ENCODE measurements at regions not wholly inside any gene's neighbourhood (a gene's known extent, or its start where the extent isn't known, plus 50 kb on each side); places are given as distances from the start of the nearest gene placed in this dataset.

- no peak overlapping the region for H3K4me3 ChIP-seq (ENCODE audit: low read depth, low read length)
- no peaks in the 10 kb centered on the region for H3K36me3 ChIP-seq
- no peak for TF ChIP-seq CTCF (IDR thresholded peaks at IDR 0.05; ENCODE audit: low read depth, low read length)
- no peak for DNase-seq
- H3K27me3 ChIP-seq (ENCODE audit: insufficient read depth, low read depth, severe bottlenecking): no peaks in the 10 kb centered on the region
- H3K27ac ChIP-seq: no peak overlapping the region
- no peaks in the 10 kb centered on the region for H3K9me3 ChIP-seq (ENCODE audit: severe bottlenecking)
Measured at GRCh38 chr14:47763188-47763854, 87.9 kb upstream of the MDGA2 start.

- H3K36me3 ChIP-seq: no peaks in the 10 kb centered on the region
- H3K9me3 ChIP-seq (ENCODE audit: severe bottlenecking): no peaks in the 10 kb centered on the region
- DNase-seq: no peak
- H3K27me3 ChIP-seq (ENCODE audit: insufficient read depth, low read depth, severe bottlenecking): no peaks in the 10 kb centered on the region
- H3K4me3 ChIP-seq (ENCODE audit: low read depth, low read length): no peak overlapping the region
- no peak overlapping the region for H3K27ac ChIP-seq
- no peak for TF ChIP-seq CTCF (IDR thresholded peaks at IDR 0.05; ENCODE audit: low read depth, low read length)
Measured at GRCh38 chr14:47746986-47747385, 71.6 kb upstream of the MDGA2 start.

GRCh38 chr14:47744155-47744554 lies 68.8 kb upstream of the MDGA2 start:
- Histone ChIP-seq H3K9me3 (ENCODE audit: severe bottlenecking) (no peaks in the 10 kb centered on the region), H3K27me3 (ENCODE audit: insufficient read depth, low read depth, severe bottlenecking) (no peaks in the 10 kb centered on the region), H3K4me3 (ENCODE audit: low read depth, low read length) (no peak overlapping the region), H3K36me3 (no peaks in the 10 kb centered on the region), H3K27ac (no peak overlapping the region)
- no peak for DNase-seq
- no peak for TF ChIP-seq CTCF (IDR thresholded peaks at IDR 0.05; ENCODE audit: low read depth, low read length)

GRCh38 chr14:47739541-47739940 lies 64.1 kb upstream of the MDGA2 start:
- no peak overlapping the region for H3K27ac ChIP-seq
- no peaks in the 10 kb centered on the region for H3K27me3 ChIP-seq (ENCODE audit: insufficient read depth, low read depth, severe bottlenecking)
- DNase-seq: no peak
- H3K9me3 ChIP-seq (ENCODE audit: severe bottlenecking): no peaks in the 10 kb centered on the region
- TF ChIP-seq CTCF (IDR thresholded peaks at IDR 0.05; ENCODE audit: low read depth, low read length): no peak
- no peak overlapping the region for H3K4me3 ChIP-seq (ENCODE audit: low read depth, low read length)
- no peaks in the 10 kb centered on the region for H3K36me3 ChIP-seq

GRCh38 chr14:47730296-47730695 lies 54.9 kb upstream of the MDGA2 start:
- no peak for DNase-seq
- Histone ChIP-seq H3K9me3 (ENCODE audit: severe bottlenecking) (no peaks in the 10 kb centered on the region), H3K4me3 (ENCODE audit: low read depth, low read length) (no peak overlapping the region), H3K27me3 (ENCODE audit: insufficient read depth, low read depth, severe bottlenecking) (no peaks in the 10 kb centered on the region), H3K27ac (no peak overlapping the region), H3K36me3 (no peaks in the 10 kb centered on the region)
- no peak for TF ChIP-seq CTCF (IDR thresholded peaks at IDR 0.05; ENCODE audit: low read depth, low read length)
